SK-N-MC (cell line): ENCODE measurements at regions not wholly inside any gene's neighbourhood (a gene's known extent, or its start where the extent isn't known, plus 50 kb on each side); places are given as distances from the start of the nearest gene placed in this dataset.
"Not testable (repeated sequence)": the region's sequence is repeated elsewhere in the genome, so short reads cannot be mapped to it uniquely, and the experiment has no call there.

Experiments
- EZH2 ChIP-seq: fragments of 200-600 bp; sonication (generic); IDR thresholded peaks from one replicate; pipeline ENCODE4 v1.6.1; 2017; ENCODE audit warnings: antibody characterized with exemption
- FOXP2 ChIP-seq: optimal IDR thresholded peaks from 2 replicates; pipeline ENCODE3; 2011; ENCODE audit warnings: mild to moderate bottlenecking, moderate library complexity; ENCODE audit not compliant: insufficient read depth; ENCODE audit errors: extremely low read length, control extremely low read depth
- POLR2AphosphoS5 ChIP-seq: IDR thresholded peaks from 2 replicates; pipeline ENCODE4 v1.6.1; 2012; ENCODE audit warnings: mild to moderate bottlenecking, low read depth, low read length, borderline replicate concordance

DNA sequence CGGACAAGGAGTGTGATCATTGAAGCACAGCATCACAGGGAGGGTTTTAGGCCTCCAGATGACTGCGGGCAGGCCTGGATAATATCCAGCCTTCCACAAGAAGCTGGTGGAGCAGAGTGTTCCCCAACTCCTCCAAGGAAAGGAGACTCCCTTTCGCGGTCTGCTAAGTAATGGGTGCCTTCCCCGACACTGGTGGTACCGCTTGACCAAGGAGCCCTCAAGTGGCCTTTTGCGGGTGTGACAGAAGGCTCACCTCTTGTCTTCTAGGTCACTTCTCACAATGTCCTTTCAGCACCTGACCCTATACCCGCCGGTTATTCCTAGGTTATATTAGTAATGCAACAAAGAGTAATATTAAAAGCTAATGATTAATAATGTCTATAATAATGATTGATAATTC lies 882.4 kb downstream of the DIPK2A start:
- not testable (repeated sequence) for TF ChIP-seq EZH2, POLR2AphosphoS5, FOXP2
